Head of caudate nucleus (tissue), 42 donors: ENCODE measurements at regions not wholly inside any gene's neighbourhood (a gene's known extent, or its start where the extent isn't known, plus 50 kb on each side); places are given as distances from the start of the nearest gene placed in this dataset.
A peak's percentile ranks its signal among the peaks of the same experiment; 100 is the strongest.
"Not testable (repeated sequence)": the region's sequence is repeated elsewhere in the genome, so short reads cannot be mapped to it uniquely, and the experiment has no call there.

Experiments
- DNase-seq, 42 donors: peaks; one replicate each; pipeline versions ENCODE4 v3.0.0 to v3.0.0-alpha.2; 2020 to 2021; ENCODE audit warnings: mixed read lengths in 7 of 42
- intact Hi-C: fragments of 100-400 bp; cut with DNase I; formaldehyde crosslinking; loops from one replicate; pipeline ENCODE4 v1.15.0; 2022

- intact Hi-C loops = no loop called here
- DNase-seq = peak in 5 of 42 donors; percentile 4 to 40 (median 23)
Observed at GRCh38 chr2:8244639-8245038, 437.2 kb upstream of the ID2 start.

- intact Hi-C loops = no loop called here
- DNase-seq = no peak
Observed at GRCh38 chr2:8246137-8246536, 435.7 kb upstream of the ID2 start.

- intact Hi-C loops = no loop called here
- peak in 1 of 42 donors; percentile 17 for DNase-seq
Observed at GRCh38 chr2:8247905-8248622, 433.8 kb upstream of the ID2 start.

DNA sequence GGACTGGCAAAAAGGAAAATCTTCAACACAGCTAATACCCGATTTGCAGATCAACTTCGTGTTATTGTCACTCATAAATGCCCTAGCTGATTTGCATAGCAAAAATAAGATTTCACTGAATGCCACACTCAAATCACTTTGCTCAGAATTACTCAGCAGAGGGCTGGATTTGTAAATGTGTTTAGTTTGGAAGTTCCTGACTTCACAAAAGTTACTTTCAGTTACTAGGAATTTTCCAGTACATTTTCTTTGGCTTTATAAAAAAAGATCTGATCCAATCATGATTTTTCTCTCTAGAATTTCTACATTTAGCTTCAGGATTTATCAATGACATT, 433.3 kb upstream of the ID2 start:
- DNase-seq = no peak
- intact Hi-C loops = no loop called here

GRCh38 chr2:8249141-8249540, 432.7 kb upstream of the ID2 start:
- peak in 19 of 42 donors; percentile 12 to 65 (median 32) for DNase-seq
- intact Hi-C loops = no loop called here

GRCh38 chr2:8249769-8250168, 432.1 kb upstream of the ID2 start:
- DNase-seq = no peak
- intact Hi-C loops = no loop called here

GRCh38 chr2:8250290-8250689, 431.6 kb upstream of the ID2 start:
- intact Hi-C loops, DNase-seq: not testable (repeated sequence)

- DNase-seq = no peak
- intact Hi-C loops = no loop called here
Observed at GRCh38 chr2:8251291-8251690, 430.6 kb upstream of the ID2 start.

- DNase-seq = no peak
- intact Hi-C loops = no loop called here
Observed at GRCh38 chr2:8251856-8252255, 430.0 kb upstream of the ID2 start.

- intact Hi-C loops = no loop called here
Observed at GRCh38 chr2:8252997-8253694, 428.7 kb upstream of the ID2 start.

GRCh38 chr2:8253781-8254180, 428.1 kb upstream of the ID2 start:
- intact Hi-C loops = no loop called here

More at GRCh38 chr2:8252997-8253694, 428.7 kb upstream of the ID2 start:
- no peak for DNase-seq

GRCh38 chr2:8254214-8254613, 427.6 kb upstream of the ID2 start:
- DNase-seq, intact Hi-C loops: not testable (repeated sequence)

More at GRCh38 chr2:8253781-8254180, 428.1 kb upstream of the ID2 start:
- DNase-seq = no peak

DNA sequence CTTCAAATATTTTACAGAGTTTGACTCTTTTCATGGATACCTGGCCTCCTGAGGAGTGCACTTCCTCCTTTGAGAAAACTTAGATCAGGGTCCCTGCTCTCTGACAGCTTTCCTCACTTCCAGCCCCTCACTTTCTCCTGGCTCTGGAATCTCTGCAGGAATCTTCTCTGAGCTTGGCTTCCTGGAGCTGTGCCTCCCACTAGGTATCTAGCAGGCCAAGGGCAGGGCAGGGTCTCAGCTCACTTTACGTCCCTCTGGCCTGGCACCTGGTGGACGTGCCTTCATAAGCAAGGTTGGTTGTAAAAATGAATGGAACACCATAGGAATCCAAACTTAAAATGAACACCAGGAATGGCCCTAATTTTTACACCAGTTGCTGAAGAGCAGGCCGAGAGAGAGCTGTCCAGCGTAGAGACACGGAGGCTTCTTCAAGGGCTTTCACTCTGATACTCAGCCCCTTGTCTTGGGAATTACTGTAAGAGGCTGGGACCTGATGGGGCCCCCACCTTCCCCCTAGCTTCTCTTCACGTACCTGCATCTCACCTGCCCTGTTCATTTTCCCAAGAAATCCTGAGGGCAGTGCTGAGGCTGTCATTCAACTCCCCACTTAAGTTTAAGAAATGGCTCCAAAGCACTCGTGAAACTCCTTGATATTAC, 426.9 kb upstream of the ID2 start:
- intact Hi-C loops = no loop called here
- no peak for DNase-seq

GRCh38 chr2:8255448-8255800, 426.4 kb upstream of the ID2 start:
- intact Hi-C loops = no loop called here
- DNase-seq = no peak

GRCh38 chr2:8256905-8257304, 425.0 kb upstream of the ID2 start:
- DNase-seq = no peak
- intact Hi-C loops = no loop called here

DNA sequence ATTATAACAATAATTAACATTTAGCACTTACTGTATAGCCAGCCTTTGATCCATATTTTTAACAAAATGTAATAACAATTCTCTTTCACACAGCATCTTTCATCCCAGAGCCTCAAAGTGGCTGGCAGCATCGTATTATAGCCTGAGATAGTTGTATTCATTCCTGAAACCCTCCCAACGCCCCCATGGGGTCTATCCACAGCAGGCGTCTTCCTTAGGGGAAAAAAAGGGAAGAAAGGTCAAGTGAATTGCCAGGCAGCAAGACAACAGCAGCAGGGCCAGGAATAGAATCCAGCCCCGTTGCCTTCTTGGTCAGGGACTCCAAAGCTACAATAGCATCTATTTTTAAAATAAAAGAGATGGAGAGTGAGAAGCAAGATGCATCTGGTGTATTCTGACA, 424.4 kb upstream of the ID2 start:
- intact Hi-C loops = no loop called here
- DNase-seq = no peak

DNA sequence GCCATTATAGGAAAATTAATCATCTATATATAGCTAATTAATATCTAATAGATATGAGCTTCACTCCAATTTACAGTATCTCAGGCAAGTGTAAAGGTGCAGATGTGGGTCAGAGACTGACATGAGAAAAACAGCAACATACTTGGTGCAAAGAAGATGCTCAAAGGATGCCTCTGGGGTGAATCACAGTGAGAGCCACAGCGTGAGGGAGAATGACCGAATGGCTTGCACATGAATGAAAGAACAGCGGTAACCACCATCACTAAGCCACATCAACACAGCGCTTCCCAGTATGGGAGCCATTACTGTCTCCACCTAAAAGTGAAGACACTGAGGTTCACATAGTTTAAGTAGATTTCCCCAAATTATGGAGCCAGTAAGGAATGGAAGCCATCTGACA, 423.4 kb upstream of the ID2 start:
- intact Hi-C loops = no loop called here
- no peak for DNase-seq

GRCh38 chr2:8259106-8259840, 422.6 kb upstream of the ID2 start:
- peak in 30 of 42 donors; percentile 14 to 79 (median 44) for DNase-seq
- intact Hi-C loops = no loop called here

DNA sequence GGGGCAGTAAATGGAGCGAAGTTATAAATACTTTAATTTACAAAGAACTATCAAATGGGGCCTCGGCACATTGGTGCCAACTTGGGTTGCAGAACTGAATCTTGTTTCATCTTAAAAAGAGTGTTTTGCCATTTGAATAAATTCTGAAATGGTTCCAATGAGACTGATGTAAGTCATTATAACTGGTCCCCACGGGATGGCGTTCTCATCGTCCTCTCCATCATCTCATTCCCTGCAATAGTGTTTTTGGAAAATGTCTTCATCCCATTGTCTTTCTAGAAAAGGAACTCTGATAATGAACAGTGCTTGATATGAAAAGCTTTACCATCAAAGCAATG, 422.0 kb upstream of the ID2 start:
- intact Hi-C loops = no loop called here

DNA sequence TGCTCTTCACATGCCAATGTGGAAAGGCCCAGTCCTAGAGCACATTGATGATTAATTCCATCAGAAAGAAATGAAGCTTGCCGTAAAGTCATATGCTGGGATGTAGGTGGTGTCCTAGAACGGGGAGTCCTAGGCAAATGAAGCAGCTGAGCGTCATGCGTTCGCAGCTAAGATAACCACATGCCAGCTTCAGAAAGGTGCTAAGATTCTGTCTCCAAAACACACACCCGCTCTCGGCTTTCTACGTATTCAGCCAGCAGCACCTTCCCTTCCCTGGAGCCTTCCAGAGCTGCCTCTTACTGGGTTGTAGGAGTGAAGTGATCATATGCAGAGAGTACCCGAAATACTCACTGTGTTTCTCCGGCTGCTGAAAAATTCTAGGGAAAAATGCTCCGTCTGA, 421.6 kb upstream of the ID2 start:
- intact Hi-C loops = no loop called here
- DNase-seq = peak in 35 of 42 donors; percentile 13 to 75 (median 45)

More for the DNA sequence above, 422.0 kb upstream of the ID2 start:
- peak in 1 of 42 donors; percentile 15 for DNase-seq
